Progenitor cell of endocrine pancreas (in vitro differentiated cells): ENCODE measurements at regions not wholly inside any gene's neighbourhood (a gene's known extent, or its start where the extent isn't known, plus 50 kb on each side); places are given as distances from the start of the nearest gene placed in this dataset.

Experiments used
- DNase-seq: peaks from one replicate; pipeline ENCODE4 v3.0.0; 2021; ENCODE audit warnings: low spot score; ENCODE audit not compliant: unreplicated experiment
- H3K27ac Mint-ChIP-seq: 2 replicates; pipeline ENCODE4 v1.8.0; 2021; ENCODE audit warnings: mild to moderate bottlenecking, moderate library complexity, mixed read lengths
- H3K27me3 Mint-ChIP-seq: 2 replicates; pipeline ENCODE4 v1.8.0; 2021; ENCODE audit warnings: mixed read lengths
- H3K36me3 Mint-ChIP-seq: 2 replicates; pipeline ENCODE4 v1.8.0; 2022; ENCODE audit warnings: mixed read lengths; ENCODE audit not compliant: insufficient read depth
- H3K4me1 Mint-ChIP-seq: 2 replicates; pipeline ENCODE4 v1.8.0; 2021; ENCODE audit warnings: low read depth, mixed read lengths
- H3K4me3 Mint-ChIP-seq: 2 replicates; pipeline ENCODE4 v1.8.0; 2021; ENCODE audit warnings: low read depth, mild to moderate bottlenecking, moderate library complexity, mixed read lengths
- H3K9me3 Mint-ChIP-seq: 2 replicates; pipeline ENCODE4 v1.8.0; 2021; ENCODE audit warnings: low read depth, mixed read lengths
- CTCF ChIP-seq: fragments of 200-600 bp; sonication (generic); IDR thresholded peaks from one replicate; pipeline ENCODE4 v1.5.0; 2021; ENCODE audit warnings: antibody characterized with exemption, mild to moderate bottlenecking; ENCODE audit not compliant: unreplicated experiment

- Mint-ChIP-seq H3K9me3 (no peaks in the 10 kb centered on the region), H3K36me3 (no peaks in the 10 kb centered on the region), H3K27me3 (peaks cover 10% of the 10 kb centered on the region), H3K27ac (no peak overlapping the region), H3K4me1 (peaks cover 7% of the 10 kb centered on the region), H3K4me3 (no peak overlapping the region)
- DNase-seq, result no peak
- no peak for TF ChIP-seq CTCF
Observed at GRCh38 chr3:159158801-159159200, 356.9 kb downstream of the MFSD1 start.

GRCh38 chr3:159159546-159159945, 357.7 kb downstream of the MFSD1 start:
- Mint-ChIP-seq H3K27ac (no peak overlapping the region), H3K9me3 (no peaks in the 10 kb centered on the region), H3K4me3 (no peak overlapping the region), H3K27me3 (peaks cover 10% of the 10 kb centered on the region), H3K36me3 (no peaks in the 10 kb centered on the region), H3K4me1 (peaks cover 7% of the 10 kb centered on the region)
- DNase-seq, result no peak
- no peak for TF ChIP-seq CTCF

GRCh38 chr3:159163656-159164055, 361.8 kb downstream of the MFSD1 start:
- Mint-ChIP-seq H3K4me1 (peaks cover 19% of the 10 kb centered on the region), H3K27ac (no peak overlapping the region), H3K4me3 (no peak overlapping the region), H3K9me3 (no peaks in the 10 kb centered on the region), H3K36me3 (no peaks in the 10 kb centered on the region), H3K27me3 (no peaks in the 10 kb centered on the region)
- DNase-seq, result no peak
- TF ChIP-seq CTCF, result no peak

GRCh38 chr3:159165961-159166360, 364.1 kb downstream of the MFSD1 start:
- Mint-ChIP-seq H3K27ac (no peak overlapping the region), H3K4me3 (no peak overlapping the region), H3K4me1 (peaks cover 14% of the 10 kb centered on the region), H3K27me3 (no peaks in the 10 kb centered on the region), H3K9me3 (no peaks in the 10 kb centered on the region), H3K36me3 (no peaks in the 10 kb centered on the region)
- DNase-seq, result no peak
- no peak for TF ChIP-seq CTCF

- no peaks in the 10 kb centered on the region for H3K36me3 Mint-ChIP-seq
- H3K9me3 Mint-ChIP-seq, result no peaks in the 10 kb centered on the region
- no peak for DNase-seq
- peak overlapping the region; percentile 52 for H3K27ac Mint-ChIP-seq
- H3K4me3 Mint-ChIP-seq, result no peak overlapping the region
- H3K4me1 Mint-ChIP-seq, result peaks cover 14% of the 10 kb centered on the region
- TF ChIP-seq CTCF, result no peak
- no peaks in the 10 kb centered on the region for H3K27me3 Mint-ChIP-seq
Observed at GRCh38 chr3:159166899-159167586, 365.2 kb downstream of the MFSD1 start.
